Activated T-cell treated with anti-CD3 and anti-CD28 coated beads, Interleukin-2, amount 50 U/mL, for 24 hours (primary cell): ENCODE measurements at regions not wholly inside any gene's neighbourhood (a gene's known extent, or its start where the extent isn't known, plus 50 kb on each side); places are given as distances from the start of the nearest gene placed in this dataset.

Source experiments
- DNase-seq: peaks from one replicate; pipeline ENCODE4 v3.0.0-alpha.2; 2020
- H3K27ac Mint-ChIP-seq: 2 replicates; pipeline ENCODE4 v1.8.0; 2020; ENCODE audit warnings: mild to moderate bottlenecking, mixed read lengths
- H3K27me3 Mint-ChIP-seq: 2 replicates; pipeline ENCODE4 v1.8.0; 2020; ENCODE audit warnings: mixed read lengths
- H3K36me3 Mint-ChIP-seq: 2 replicates; pipeline ENCODE4 v1.8.0; 2020; ENCODE audit warnings: low read depth, mixed read lengths
- H3K4me1 Mint-ChIP-seq: 2 replicates; pipeline ENCODE4 v1.8.0; 2020; ENCODE audit warnings: low read depth, mixed read lengths
- H3K4me3 Mint-ChIP-seq: 2 replicates; pipeline ENCODE4 v1.8.0; 2020; ENCODE audit warnings: mild to moderate bottlenecking, moderate library complexity, mixed read lengths
- H3K9me3 Mint-ChIP-seq: 2 replicates; pipeline ENCODE4 v1.8.0; 2020; ENCODE audit warnings: mixed read lengths

DNA sequence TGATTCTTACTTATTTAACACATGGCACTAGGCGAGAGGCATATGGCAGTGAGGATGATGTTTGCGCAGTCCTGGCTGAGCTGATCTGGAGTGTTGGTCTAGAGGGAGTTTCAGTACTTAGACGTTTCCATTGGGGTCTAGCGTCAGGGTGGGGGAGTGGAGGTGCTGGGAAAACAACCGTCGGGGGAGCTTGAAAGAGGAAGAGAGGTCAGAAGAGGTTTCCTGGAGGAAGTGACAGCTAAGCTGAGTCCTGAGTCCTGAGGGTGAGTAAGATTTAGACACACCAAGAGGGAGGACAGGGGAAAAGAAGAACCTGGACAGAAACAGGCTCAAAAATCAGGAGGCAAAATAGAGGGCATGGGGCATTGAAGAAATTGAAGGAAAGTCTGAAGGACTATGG lies 81.4 kb downstream of the ALOX5AP start:
- H3K36me3 Mint-ChIP-seq, result no peaks in the 10 kb centered on the region
- no peak for DNase-seq
- peaks cover 3% of the 10 kb centered on the region for H3K4me1 Mint-ChIP-seq
- peaks cover 11% of the 10 kb centered on the region for H3K27me3 Mint-ChIP-seq
- no peak overlapping the region for H3K4me3 Mint-ChIP-seq
- H3K9me3 Mint-ChIP-seq, result no peaks in the 10 kb centered on the region
- H3K27ac Mint-ChIP-seq, result no peak overlapping the region

DNA sequence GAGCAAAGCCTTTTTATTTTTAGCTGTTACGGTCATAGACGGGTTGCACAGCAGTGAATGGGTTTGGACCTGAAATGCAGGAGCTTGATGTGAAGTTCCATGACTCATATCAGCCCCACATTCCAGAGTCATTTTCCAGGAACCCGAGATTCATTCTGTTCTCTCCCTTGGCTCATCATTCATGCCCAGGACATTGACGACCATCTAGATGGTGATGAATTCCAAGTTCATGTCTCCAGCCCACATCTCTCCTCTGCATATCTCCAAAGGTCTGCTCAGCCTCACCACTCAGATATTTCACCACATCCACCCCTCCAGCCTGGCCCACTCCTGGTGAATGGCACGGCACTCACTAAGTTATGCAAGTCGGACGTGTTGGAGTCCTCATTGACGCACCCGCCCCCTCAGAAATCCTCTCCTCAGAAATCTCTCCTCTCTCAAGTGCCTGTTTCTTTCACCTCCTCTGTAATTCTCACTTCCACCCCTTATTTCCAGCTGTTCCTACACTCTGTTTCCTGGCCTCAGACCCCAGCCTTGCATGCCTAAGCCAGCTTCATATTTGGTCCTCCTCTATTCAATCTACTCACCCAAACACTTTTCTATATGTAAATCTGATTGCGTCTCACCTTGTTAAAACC lies 83.1 kb downstream of the ALOX5AP start:
- Mint-ChIP-seq H3K27ac (no peak overlapping the region), H3K9me3 (no peaks in the 10 kb centered on the region), H3K36me3 (no peaks in the 10 kb centered on the region), H3K4me1 (peaks cover 7% of the 10 kb centered on the region), H3K27me3 (peaks cover 19% of the 10 kb centered on the region), H3K4me3 (no peak overlapping the region)
- DNase-seq, result no peak

DNA sequence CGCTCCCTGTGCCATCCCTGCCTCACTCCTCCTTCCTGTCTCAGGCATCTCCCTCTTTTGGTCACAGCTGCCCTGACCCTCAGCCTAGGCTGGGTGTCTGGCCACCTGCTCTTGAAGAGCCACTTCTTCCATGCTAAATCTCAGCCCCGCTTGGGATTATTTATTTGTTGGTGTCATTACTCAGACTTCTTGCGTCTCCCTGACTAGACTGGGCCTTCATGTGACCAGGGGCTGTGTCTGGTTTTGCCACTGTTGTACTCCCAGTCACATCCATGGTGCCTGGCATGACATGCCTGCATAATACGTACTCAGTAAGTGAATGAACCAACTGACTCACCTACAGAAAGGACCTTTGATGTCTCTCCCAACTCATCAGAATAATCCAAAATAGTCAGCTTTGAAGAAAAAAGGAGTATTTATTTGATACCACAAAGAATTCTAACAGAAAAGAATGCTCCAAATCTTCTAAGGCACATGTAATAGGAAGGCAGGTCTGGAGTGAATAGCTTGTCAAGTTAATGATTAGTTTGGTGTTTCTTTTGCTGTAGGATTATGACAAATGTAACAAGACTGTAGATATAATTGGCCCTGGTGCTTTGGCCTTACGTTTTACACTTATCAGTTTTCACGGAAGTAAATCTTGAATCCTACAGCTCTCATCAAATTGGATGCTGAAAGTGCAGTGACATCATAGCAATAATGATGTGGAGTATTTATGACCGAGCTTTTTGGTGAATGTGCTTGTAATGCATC lies 84.0 kb downstream of the ALOX5AP start:
- Mint-ChIP-seq H3K36me3 (no peaks in the 10 kb centered on the region), H3K9me3 (no peaks in the 10 kb centered on the region), H3K27ac (no peak overlapping the region), H3K4me1 (peaks cover 7% of the 10 kb centered on the region), H3K27me3 (peaks cover 19% of the 10 kb centered on the region), H3K4me3 (no peak overlapping the region)
- DNase-seq, result no peak

DNA sequence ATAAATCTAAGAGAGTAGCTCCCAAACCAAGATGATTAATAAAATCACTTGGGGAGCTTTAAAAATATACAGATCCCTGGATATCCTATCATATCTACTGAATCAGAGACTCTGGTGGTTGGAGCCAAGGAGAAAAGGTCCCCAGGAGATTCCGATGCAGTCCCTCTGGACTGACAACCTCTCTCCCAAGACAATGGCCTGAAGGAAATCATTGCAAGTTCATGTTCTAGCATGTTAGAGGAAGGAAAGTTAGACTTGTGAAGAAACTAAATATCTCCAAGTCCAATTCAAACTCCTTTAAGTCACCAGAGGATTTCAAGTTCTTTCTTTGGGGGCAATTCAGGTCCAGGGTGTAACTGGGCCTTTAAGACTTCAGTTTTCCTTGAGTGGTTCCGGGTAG lies 84.7 kb upstream of the MEDAG start:
- no peak for DNase-seq
- Mint-ChIP-seq H3K9me3 (no peaks in the 10 kb centered on the region), H3K36me3 (no peaks in the 10 kb centered on the region), H3K4me1 (peaks cover 7% of the 10 kb centered on the region), H3K27me3 (peaks cover 25% of the 10 kb centered on the region), H3K27ac (no peak overlapping the region), H3K4me3 (no peak overlapping the region)

DNA sequence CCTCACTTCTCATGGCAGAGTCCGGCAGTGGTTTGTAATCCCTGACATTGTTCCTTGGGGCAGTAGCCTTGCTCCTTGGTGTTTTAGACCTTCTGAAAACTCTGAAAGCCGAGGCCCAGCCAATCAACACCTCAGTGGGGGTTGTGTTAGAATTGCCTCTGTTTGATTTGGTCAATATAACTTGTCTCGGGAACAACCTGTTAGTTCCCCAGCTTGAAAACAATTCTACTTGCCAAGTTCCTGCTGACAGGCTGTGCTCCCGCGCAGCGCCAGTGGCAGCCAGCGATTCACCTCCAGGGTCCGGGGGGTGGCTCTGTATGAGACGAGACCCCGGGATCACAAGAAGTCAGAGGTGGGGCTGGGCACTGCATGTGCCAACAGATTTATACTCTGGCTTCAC lies 81.4 kb upstream of the MEDAG start:
- Mint-ChIP-seq H3K27me3 (peaks cover 14% of the 10 kb centered on the region), H3K27ac (no peak overlapping the region), H3K4me1 (peaks cover 4% of the 10 kb centered on the region), H3K4me3 (no peak overlapping the region), H3K9me3 (no peaks in the 10 kb centered on the region), H3K36me3 (no peaks in the 10 kb centered on the region)
- no peak for DNase-seq

DNA sequence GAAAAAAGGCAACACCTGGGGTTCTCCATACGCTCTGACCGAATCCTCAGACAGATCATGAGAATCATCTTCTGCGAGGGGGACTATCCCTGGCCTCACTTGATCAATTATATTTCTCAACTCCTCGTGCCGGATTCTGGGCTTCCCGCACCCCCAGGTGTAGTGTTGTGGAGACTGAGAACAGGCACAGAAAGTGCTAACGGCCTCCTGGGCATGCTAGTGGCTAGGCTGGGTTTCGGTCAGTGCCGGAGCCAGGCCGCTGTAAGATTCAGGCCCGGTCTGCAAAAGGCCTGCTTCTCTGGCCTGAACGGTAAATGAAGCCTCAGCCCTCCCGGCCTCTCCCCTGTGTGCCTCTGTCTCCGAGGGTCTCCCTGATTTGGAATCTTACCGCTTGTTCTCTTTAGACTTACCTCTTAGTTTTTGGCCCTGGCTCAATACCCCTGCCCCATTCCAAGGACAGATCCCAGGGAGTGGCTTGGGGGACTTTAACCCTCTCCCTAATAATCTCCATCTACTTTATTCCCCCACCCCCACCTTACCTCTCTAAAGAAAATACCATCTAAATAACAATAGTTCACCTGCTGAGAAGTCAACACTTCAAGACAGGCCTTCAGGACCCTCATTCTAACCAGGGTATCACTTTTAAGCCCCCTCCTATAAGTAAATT lies 79.0 kb upstream of the MEDAG start:
- no peak overlapping the region for H3K4me3 Mint-ChIP-seq
- H3K9me3 Mint-ChIP-seq, result no peaks in the 10 kb centered on the region
- H3K27ac Mint-ChIP-seq, result no peak overlapping the region
- DNase-seq, result no peak
- peaks cover 11% of the 10 kb centered on the region for H3K27me3 Mint-ChIP-seq
- peaks cover 4% of the 10 kb centered on the region for H3K4me1 Mint-ChIP-seq
- H3K36me3 Mint-ChIP-seq, result no peaks in the 10 kb centered on the region

DNA sequence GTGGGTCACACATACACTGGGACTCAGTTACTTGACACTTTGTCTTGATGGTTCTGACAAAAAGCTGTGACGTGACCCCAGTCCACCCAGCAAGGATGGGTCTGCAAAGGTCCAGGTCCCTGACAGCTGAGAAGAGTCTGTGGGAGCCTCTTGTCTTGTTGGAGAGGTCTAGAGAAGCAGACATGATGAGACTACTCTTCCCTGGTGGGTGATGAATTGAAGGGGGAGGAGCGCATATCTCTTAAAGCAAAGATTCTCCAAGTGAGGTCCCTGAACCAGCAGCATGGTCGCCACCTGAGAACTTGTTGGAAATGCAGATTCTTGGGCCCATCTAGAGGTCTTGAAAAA lies 78.5 kb upstream of the MEDAG start:
- H3K9me3 Mint-ChIP-seq, result no peaks in the 10 kb centered on the region
- DNase-seq, result no peak
- no peaks in the 10 kb centered on the region for H3K36me3 Mint-ChIP-seq
- peaks cover 10% of the 10 kb centered on the region for H3K27me3 Mint-ChIP-seq
- H3K4me1 Mint-ChIP-seq, result peaks cover 4% of the 10 kb centered on the region
- no peak overlapping the region for H3K27ac Mint-ChIP-seq
- no peak overlapping the region for H3K4me3 Mint-ChIP-seq

DNA sequence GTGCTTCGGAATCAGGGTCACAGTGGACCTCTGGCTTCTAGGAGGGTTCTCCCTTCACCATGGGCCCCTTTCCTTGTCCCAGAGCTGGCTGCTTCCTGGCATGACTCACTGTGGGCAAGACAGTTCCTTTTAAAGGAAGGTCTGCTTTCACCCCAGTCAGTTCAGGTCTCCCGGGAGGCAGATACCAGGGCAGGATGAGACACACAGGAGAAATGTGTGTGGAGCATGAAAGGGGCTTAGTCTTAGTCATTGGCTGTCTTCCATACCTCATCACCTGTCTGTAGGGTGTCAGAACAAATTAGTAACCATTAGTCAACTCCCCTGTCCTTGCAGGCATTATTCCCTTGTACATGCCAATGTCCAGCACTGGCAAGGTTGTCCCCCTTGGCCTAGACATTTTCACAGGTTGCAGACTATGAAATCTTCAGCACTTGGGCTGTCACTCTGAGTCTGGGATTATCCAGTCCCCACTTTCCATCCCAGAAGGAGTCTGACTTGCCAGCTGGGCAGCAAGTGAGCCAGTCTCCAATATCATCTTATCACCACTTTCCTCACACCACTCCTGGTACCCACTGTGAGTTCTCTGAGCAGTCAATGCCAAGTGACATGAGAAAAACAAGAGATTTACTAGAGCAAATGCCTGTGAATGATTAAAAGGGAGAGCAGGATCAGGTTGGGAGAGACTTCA lies 76.8 kb upstream of the MEDAG start:
- no peak overlapping the region for H3K27ac Mint-ChIP-seq
- H3K27me3 Mint-ChIP-seq, result peaks cover 13% of the 10 kb centered on the region
- no peak for DNase-seq
- H3K9me3 Mint-ChIP-seq, result no peaks in the 10 kb centered on the region
- H3K36me3 Mint-ChIP-seq, result no peaks in the 10 kb centered on the region
- H3K4me3 Mint-ChIP-seq, result no peak overlapping the region
- peaks cover 4% of the 10 kb centered on the region for H3K4me1 Mint-ChIP-seq

DNA sequence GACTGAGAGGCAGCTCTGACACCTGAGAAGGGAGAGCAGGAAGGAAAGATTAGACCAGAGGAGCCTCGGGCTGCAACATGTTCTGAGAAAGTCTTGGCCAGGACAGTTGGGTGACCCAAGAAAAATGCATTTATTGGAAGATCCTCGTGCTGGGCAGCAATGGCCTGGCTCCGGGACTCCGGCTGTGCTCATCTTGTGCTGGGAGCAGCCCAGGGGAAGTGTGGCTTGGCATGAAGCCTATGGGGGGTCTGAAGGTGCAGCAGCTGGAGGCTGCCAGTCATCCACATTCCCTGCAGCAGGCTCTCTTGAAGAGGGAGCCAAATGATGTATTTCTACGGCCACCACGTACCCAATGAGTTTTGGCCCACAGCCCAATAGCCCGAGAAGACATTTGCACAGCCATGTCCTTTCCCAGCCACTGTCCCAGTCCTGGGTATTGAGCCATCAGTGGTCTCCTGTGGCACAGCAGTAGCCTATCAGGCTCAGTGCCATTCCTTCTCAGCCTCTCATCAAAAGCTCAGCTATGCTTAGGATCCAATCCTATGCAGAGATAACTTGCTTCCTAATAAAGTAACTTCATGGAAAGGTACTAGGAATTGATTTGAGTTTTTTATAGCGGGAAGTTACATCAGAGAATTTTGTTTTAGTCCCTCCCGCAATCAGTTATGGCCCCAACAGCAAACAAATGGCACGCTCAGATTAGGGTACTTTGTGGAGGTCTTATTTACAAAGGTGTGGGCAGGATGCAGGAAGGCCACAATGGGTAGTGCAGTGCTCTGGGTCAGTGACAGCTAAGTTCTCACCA lies 76.0 kb upstream of the MEDAG start:
- H3K27me3 Mint-ChIP-seq, result peaks cover 13% of the 10 kb centered on the region
- no peaks in the 10 kb centered on the region for H3K9me3 Mint-ChIP-seq
- no peaks in the 10 kb centered on the region for H3K36me3 Mint-ChIP-seq
- H3K4me3 Mint-ChIP-seq, result no peak overlapping the region
- no peak for DNase-seq
- H3K4me1 Mint-ChIP-seq, result peaks cover 4% of the 10 kb centered on the region
- no peak overlapping the region for H3K27ac Mint-ChIP-seq

DNA sequence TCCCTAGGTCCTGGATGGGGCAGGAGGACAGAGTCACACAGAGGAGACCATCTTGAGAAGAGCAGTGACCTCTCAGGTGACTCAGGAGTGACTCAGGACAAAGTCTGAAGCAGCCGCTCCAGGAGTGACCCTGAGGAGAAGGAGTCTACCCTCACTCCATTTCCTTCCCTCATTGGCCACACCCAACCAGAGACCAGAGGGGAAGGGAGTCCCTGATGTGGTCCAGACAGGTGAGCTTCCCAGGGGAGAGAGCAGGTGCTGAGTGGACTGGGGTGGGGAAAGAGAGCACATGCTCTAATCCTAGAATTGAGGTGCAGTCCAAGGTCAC lies 75.5 kb upstream of the MEDAG start:
- no peak for DNase-seq
- peaks cover 17% of the 10 kb centered on the region for H3K27me3 Mint-ChIP-seq
- H3K9me3 Mint-ChIP-seq, result no peaks in the 10 kb centered on the region
- H3K4me3 Mint-ChIP-seq, result no peak overlapping the region
- no peaks in the 10 kb centered on the region for H3K36me3 Mint-ChIP-seq
- H3K4me1 Mint-ChIP-seq, result peaks cover 4% of the 10 kb centered on the region
- H3K27ac Mint-ChIP-seq, result no peak overlapping the region

DNA sequence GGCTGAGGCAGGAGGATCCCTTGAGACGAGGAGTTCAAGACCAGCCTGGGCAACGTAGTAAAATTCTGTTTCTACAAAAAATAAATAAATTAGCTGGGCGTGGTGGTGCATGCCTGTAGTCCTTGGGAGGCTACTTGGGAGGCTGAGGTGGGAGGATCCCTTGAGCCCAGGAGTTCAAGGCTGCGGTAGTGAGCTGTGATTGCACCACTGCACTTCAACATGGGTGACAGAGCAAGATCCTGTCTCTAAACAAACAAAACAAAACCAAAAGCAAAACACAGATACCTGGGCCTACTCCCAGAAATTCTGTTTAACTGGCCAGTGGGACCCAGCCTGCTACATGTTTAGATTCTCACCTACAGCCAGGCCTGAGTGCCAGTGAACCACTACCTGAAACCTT lies 74.6 kb upstream of the MEDAG start:
- peaks cover 21% of the 10 kb centered on the region for H3K27me3 Mint-ChIP-seq
- no peaks in the 10 kb centered on the region for H3K9me3 Mint-ChIP-seq
- no peak for DNase-seq
- no peak overlapping the region for H3K4me3 Mint-ChIP-seq
- no peak overlapping the region for H3K27ac Mint-ChIP-seq
- H3K36me3 Mint-ChIP-seq, result no peaks in the 10 kb centered on the region
- H3K4me1 Mint-ChIP-seq, result peaks cover 4% of the 10 kb centered on the region

DNA sequence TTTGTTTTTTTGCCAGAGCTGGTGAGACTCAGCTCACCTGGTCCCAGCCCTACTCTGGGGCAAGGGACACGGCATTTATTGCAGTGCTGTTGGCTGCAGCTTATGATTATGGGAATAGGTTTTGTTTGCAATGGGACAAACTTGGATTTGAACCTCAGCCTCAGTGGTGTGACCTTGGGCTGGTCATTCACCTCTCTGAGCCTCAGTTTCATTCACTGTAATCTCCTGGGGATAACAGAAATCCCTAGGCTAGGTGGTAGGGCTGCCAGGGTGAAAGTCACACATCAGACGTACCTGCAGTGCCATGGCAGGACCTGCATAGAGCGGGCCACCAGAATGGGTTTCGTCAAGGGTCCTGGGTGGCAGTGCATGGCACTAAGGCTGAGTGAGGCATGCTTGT lies 73.7 kb upstream of the MEDAG start:
- Mint-ChIP-seq H3K27me3 (peaks cover 21% of the 10 kb centered on the region), H3K4me1 (peaks cover 4% of the 10 kb centered on the region), H3K4me3 (no peak overlapping the region), H3K9me3 (no peaks in the 10 kb centered on the region), H3K36me3 (no peaks in the 10 kb centered on the region), H3K27ac (no peak overlapping the region)
- no peak for DNase-seq

DNA sequence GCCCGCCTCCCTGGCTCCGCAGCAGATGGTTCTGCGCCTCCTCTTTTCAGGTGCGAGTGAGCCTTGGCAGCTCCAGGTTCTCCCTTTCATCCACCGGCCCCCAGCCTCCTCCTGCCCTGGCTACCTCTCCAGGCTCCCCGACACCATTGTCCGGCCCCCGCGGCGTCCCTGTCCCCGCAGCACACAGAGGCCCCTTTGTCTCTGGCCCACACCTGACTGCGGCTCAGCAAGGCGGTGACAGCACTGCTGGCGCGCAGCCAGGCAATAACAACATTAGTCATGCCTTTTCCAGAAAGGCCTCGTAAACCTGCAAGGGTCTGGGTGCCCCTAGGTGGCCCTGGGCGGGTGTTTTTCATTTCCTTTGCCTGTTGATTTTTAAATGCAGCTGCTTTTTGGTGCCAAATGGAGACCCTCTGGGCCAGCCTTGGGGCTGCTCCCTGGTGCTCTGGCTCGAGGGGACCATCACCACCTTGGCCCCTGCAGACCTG lies 73.2 kb upstream of the MEDAG start:
- peaks cover 4% of the 10 kb centered on the region for H3K4me1 Mint-ChIP-seq
- H3K4me3 Mint-ChIP-seq, result no peak overlapping the region
- H3K9me3 Mint-ChIP-seq, result no peaks in the 10 kb centered on the region
- H3K36me3 Mint-ChIP-seq, result no peaks in the 10 kb centered on the region
- H3K27ac Mint-ChIP-seq, result peak overlapping the region; percentile 42
- peak; percentile 49 for DNase-seq
- peaks cover 21% of the 10 kb centered on the region for H3K27me3 Mint-ChIP-seq

DNA sequence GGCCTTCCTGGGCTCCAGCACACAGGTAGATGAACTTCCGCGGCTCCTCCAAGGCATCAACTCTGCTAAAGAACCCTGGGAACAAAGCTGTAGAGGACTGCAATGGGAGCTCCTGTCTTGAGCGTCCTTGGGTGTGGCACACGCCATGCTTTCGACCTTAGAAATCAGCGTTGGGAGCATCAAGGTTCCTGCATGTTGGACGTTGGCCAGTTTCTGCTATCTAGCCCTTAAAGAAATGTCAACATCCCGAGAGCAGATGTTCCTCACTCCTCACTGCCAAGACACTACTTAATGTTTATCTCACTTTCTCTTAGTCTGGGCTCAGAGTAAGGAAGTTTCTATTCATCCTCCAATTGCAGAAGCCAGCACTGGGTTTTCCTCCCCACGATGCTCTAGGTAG lies 70.6 kb upstream of the MEDAG start:
- Mint-ChIP-seq H3K4me1 (peaks cover 4% of the 10 kb centered on the region), H3K4me3 (no peak overlapping the region), H3K27me3 (peaks cover 21% of the 10 kb centered on the region), H3K27ac (no peak overlapping the region), H3K36me3 (no peaks in the 10 kb centered on the region), H3K9me3 (no peaks in the 10 kb centered on the region)
- no peak for DNase-seq
